ENCODE measurements at regions not wholly inside any gene's neighbourhood (a gene's known extent, or its start where the extent isn't known, plus 50 kb on each side); places are given as distances from the start of the nearest gene placed in this dataset.
"Not testable (repeated sequence)": the region's sequence is repeated elsewhere in the genome, so short reads cannot be mapped to it uniquely, and the experiment has no call there.

DNA sequence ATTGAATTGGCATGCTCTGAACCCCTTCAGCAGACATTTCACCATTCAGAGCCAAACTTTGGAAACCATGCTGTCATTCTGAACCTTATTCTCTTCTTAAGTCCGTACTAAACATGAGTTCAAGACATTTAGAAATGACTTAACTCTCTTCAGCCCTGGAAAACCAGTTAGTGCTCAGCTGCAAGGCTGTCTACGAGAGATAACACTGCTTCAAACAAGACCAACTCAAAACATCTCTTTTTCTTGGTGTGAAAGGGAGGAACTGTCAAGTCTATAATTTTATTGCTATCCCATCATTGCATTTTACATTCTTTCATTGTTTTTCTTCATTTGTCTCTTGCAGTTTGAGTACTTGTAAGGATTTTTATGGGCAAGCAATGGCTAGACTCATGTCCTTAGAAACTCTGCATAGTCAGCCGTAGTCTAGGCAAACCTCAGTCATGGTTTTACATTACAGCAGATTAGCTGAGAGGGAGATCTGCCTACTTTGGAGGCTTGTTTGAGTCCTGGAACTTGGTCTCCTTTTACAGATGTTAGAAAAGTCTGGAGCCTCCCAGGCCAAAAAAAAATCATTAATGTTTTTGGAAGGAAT is 120.6 kb upstream of the JADE1 start:
- DNase-seq (ENCODE audit: low spot score): no peak

DNA sequence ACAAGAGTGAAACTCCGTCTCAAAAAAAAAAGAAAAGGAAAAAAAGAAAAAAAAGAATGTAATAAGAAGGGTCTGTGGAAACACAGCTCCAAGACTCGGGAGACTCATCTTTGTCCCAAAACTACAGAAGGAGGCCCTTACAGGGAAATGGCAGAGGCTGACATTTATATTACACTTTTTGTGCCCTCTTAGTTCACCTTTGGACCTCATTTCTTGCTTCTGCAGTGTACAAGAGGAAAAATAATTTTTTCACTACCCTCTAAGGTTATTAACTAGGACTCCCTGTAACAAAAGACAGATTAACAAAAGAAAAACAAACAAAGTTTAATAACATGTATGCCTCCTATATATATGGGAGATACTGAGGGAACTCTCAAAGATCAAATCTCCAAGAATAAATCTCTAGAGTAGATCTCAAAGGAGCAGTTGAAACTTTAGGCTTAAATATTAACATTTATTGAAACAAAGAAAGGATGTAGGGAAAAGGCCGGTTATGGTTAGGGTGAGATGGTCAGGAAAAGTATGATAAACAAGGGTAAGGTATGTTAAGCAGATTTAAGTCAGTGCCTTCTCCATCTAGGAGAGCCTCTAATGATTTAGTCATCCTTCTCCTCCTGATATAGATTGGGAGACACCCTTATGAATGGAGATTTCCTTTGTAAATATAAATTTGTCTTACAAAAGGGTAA is 121.3 kb upstream of the JADE1 start:
- no peak for DNase-seq (ENCODE audit: low spot score)

DNA sequence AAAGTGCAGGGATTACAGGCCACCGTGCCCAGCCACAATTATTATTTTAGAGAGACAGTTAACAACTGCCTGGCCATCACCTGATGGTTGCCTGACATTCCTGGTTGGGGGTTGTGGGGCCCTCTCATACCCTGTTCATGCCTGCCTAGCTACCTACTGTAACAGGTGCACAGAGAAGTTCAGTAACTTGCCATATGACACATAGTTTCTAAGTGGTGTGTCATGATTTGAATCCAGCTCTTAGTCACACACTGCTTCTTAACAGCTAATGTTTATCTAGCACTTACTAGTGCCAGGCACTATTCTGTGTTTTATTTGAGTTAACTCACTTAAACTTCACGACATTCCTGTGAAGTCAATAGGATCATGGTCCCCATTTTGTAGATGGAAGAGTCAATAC is 122.7 kb upstream of the JADE1 start:
- DNase-seq (ENCODE audit: low spot score): no peak

DNA sequence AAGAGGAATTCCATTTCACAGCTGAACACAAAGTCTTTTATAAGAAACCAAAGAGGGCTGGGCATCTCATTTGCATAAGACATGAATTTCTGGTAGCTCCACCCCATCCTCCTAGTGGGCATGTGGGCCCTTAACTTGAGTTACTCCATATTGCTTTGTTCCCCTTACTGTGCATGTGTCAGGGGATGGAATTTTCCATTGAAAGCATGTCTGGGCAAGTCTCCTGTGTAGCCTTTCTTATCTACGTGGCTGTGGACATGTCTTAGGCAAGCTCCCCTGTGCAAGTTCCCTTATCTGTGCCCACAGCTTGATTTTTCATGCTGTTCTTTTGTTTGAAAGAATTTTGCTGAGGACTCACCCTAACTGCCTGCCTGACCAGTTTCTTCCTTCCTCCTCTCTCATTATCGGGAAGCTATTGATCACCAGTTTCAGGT is 123.5 kb upstream of the JADE1 start:
- no peak for DNase-seq (ENCODE audit: low spot score)

GRCh38 chr4:128684016-128684415 is 125.5 kb upstream of the JADE1 start:
- no peak for DNase-seq (ENCODE audit: low spot score)

GRCh38 chr4:128682942-128683666 is 126.4 kb upstream of the JADE1 start:
- DNase-seq (ENCODE audit: low spot score): no peak

- no peak for DNase-seq (ENCODE audit: low spot score)
These were observed 133.4 kb upstream of the JADE1 start for GRCh38 chr4:128676095-128676494.

GRCh38 chr4:128675083-128675482 is 134.4 kb upstream of the JADE1 start:
- DNase-seq (ENCODE audit: low spot score): no peak

DNA sequence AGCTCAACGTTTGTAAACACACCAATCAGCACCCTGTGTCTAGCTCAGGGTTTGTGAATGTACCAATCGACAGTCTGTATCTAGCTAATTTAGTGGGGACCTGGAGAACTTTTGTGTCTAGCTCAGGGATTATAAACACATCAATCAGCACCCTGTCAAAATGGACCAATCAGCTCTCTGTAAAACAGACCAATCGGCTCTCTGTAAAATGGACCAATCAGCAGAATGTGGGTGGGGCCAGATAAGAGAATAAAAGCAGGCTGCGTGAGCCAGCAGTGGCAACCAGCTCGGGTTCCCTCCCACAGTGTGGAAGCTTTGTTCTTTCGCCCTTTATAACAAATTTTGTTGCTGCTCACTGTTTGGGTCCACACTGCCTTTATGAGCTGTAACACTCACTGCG is 136.3 kb upstream of the JADE1 start:
- not testable (repeated sequence) for DNase-seq (ENCODE audit: low spot score)

DNA sequence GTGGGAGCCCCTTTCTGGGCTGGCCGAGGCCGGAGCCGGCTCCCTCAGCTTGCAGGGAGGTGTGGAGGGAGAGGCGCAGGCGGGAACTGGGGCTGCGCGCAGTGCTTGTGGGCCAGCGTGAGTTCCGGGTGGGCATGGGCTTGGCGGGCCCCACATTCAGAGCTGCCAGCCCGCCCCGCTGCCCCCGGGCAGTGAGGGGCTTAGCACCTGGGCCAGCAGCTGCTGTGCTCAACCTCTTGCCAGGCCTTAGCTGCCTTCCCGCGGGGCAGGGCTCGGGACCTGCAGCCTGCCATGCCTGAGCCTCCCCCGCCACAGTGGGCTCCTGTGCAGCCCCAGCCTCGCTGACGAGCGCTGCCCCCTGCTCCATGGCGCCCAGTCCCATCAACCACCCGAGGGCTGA is 136.9 kb upstream of the JADE1 start:
- DNase-seq (ENCODE audit: low spot score): not testable (repeated sequence)

- DNase-seq (ENCODE audit: low spot score): no peak
These were observed 139.0 kb upstream of the JADE1 start for GRCh38 chr4:128670513-128670912.

DNA sequence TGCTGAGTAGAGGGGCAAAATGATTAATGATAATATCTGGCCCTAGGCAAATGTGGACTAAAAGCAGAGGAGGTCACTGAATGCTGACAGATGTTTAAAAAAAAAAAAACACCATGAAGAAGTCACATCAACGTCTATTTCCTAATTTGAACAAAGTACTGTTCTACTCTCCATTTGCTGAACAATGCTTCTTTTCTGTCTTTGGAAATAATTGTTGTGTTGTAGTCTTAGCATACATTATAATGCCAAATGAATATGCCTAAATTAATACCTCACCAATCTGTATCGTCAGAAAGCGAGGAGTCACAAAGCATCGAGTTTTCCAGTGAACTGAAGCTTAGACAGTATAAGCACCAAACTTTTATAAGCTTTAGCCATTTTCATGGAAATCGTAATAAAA is 140.9 kb upstream of the JADE1 start:
- DNase-seq (ENCODE audit: low spot score): no peak

- no peak for DNase-seq (ENCODE audit: low spot score)
These were observed 144.0 kb upstream of the JADE1 start for GRCh38 chr4:128665514-128665913.

GRCh38 chr4:128663325-128663724 is 146.2 kb upstream of the JADE1 start:
- no peak for DNase-seq (ENCODE audit: low spot score)

DNA sequence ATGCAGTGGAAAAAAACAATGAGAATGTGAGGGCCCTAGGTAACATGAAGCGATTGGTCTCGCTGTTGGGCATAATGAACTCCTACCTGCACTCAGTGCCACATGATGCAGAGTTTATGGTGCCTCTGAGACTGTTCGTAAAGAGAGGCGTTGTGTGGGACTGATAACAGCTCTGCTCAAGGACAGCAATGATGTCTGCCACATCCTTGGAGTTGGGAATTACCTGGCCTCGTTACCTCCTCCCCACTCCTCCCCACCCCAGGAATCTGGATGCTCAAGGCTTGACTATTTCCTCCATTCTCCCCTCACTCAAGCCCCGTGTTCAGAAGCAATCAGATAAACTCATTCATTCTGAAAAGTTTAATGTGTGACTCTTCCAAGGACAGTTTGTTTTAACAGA is 148.0 kb upstream of the JADE1 start:
- no peak for DNase-seq (ENCODE audit: low spot score)

GRCh38 chr4:128660361-128661215 is 148.9 kb upstream of the JADE1 start:
- no peak for DNase-seq (ENCODE audit: low spot score)

DNA sequence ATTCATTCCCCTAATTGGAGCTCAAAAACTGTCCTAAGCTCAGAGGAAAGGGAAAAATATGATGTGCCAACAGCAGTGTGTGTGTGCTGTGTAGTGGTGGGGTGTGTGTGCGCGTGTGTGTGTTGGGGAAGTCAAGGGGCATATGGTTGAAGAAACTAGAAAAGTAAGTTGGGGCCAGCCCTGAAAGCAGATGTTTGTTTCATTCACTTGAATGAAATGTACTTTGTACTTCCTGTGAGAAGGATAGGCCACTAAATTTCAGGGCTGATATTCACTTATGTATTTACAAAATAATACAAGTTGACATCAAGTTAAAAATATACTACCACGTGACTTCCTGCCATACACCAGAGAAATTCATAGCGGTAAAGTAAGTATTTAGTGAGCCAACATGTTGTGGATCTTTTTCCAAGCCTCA is 151.3 kb upstream of the JADE1 start:
- peak; percentile 4 for DNase-seq (ENCODE audit: low spot score)

GRCh38 chr4:128657638-128658037 is 151.9 kb upstream of the JADE1 start:
- no peak for DNase-seq (ENCODE audit: low spot score)

GRCh38 chr4:128654465-128654864 is 155.0 kb upstream of the JADE1 start:
- no peak for DNase-seq (ENCODE audit: low spot score)

GRCh38 chr4:128653527-128654444 is 155.7 kb upstream of the JADE1 start:
- no peak for DNase-seq (ENCODE audit: low spot score)

GRCh38 chr4:128649575-128650205 is 159.8 kb upstream of the JADE1 start:
- DNase-seq (ENCODE audit: low spot score): no peak

Measured in kidney capillary endothelial cell (primary cell).